ENCODE measurements at regions not wholly inside any gene's neighbourhood (a gene's known extent, or its start where the extent isn't known, plus 50 kb on each side); places are given as distances from the start of the nearest gene placed in this dataset.

- no peak for TF ChIP-seq CTCF (IDR thresholded peaks at IDR 0.05; ENCODE audit: insufficient read depth, low read length, poor library complexity, severe bottlenecking)
- no peak for DNase-seq (ENCODE audit: extremely low read depth, insufficient read length)
- Histone ChIP-seq H3K36me3 (ENCODE audit: control insufficient read depth, insufficient read depth, low read length) (no peaks in the 10 kb centered on the region), H3K4me3 (replicated peaks; ENCODE audit: low read depth, low read length) (no peak overlapping the region), H3K27me3 (replicated peaks; ENCODE audit: control insufficient read depth, insufficient read depth, low read length) (no peaks in the 10 kb centered on the region)
Measured at GRCh38 chr13:64900039-64900438, 2330.1 kb downstream of the PCDH9 start.

- no peaks in the 10 kb centered on the region for H3K36me3 ChIP-seq (ENCODE audit: control insufficient read depth, insufficient read depth, low read length)
- H3K4me3 ChIP-seq (replicated peaks; ENCODE audit: low read depth, low read length) = no peak overlapping the region
- H3K27me3 ChIP-seq (replicated peaks; ENCODE audit: control insufficient read depth, insufficient read depth, low read length) = no peaks in the 10 kb centered on the region
- TF ChIP-seq CTCF (IDR thresholded peaks at IDR 0.05; ENCODE audit: insufficient read depth, low read length, poor library complexity, severe bottlenecking) = no peak
- DNase-seq (ENCODE audit: extremely low read depth, insufficient read length) = no peak
Measured at GRCh38 chr13:64884976-64885375, 2345.2 kb downstream of the PCDH9 start.

GRCh38 chr13:64877176-64877575 lies 2353.0 kb downstream of the PCDH9 start:
- no peak for TF ChIP-seq CTCF (IDR thresholded peaks at IDR 0.05; ENCODE audit: insufficient read depth, low read length, poor library complexity, severe bottlenecking)
- no peak overlapping the region for H3K4me3 ChIP-seq (replicated peaks; ENCODE audit: low read depth, low read length)
- H3K36me3 ChIP-seq (ENCODE audit: control insufficient read depth, insufficient read depth, low read length) = no peaks in the 10 kb centered on the region
- no peak for DNase-seq (ENCODE audit: extremely low read depth, insufficient read length)
- H3K27me3 ChIP-seq (replicated peaks; ENCODE audit: control insufficient read depth, insufficient read depth, low read length) = no peaks in the 10 kb centered on the region

- DNase-seq (ENCODE audit: extremely low read depth, insufficient read length) = no peak
- H3K27me3 ChIP-seq (replicated peaks; ENCODE audit: control insufficient read depth, insufficient read depth, low read length) = no peaks in the 10 kb centered on the region
- H3K4me3 ChIP-seq (replicated peaks; ENCODE audit: low read depth, low read length) = no peak overlapping the region
- TF ChIP-seq CTCF (IDR thresholded peaks at IDR 0.05; ENCODE audit: insufficient read depth, low read length, poor library complexity, severe bottlenecking) = no peak
- H3K36me3 ChIP-seq (ENCODE audit: control insufficient read depth, insufficient read depth, low read length) = no peaks in the 10 kb centered on the region
Measured at GRCh38 chr13:64871742-64872141, 2358.4 kb downstream of the PCDH9 start.

GRCh38 chr13:64869539-64869938 lies 2360.6 kb downstream of the PCDH9 start:
- Histone ChIP-seq H3K27me3 (replicated peaks; ENCODE audit: control insufficient read depth, insufficient read depth, low read length) (no peaks in the 10 kb centered on the region), H3K4me3 (replicated peaks; ENCODE audit: low read depth, low read length) (no peak overlapping the region), H3K36me3 (ENCODE audit: control insufficient read depth, insufficient read depth, low read length) (no peaks in the 10 kb centered on the region)
- TF ChIP-seq CTCF (IDR thresholded peaks at IDR 0.05; ENCODE audit: insufficient read depth, low read length, poor library complexity, severe bottlenecking) = no peak
- no peak for DNase-seq (ENCODE audit: extremely low read depth, insufficient read length)

GRCh38 chr13:64867856-64868255 lies 2362.3 kb downstream of the PCDH9 start:
- DNase-seq (ENCODE audit: extremely low read depth, insufficient read length) = no peak
- Histone ChIP-seq H3K36me3 (ENCODE audit: control insufficient read depth, insufficient read depth, low read length) (no peaks in the 10 kb centered on the region), H3K27me3 (replicated peaks; ENCODE audit: control insufficient read depth, insufficient read depth, low read length) (no peaks in the 10 kb centered on the region), H3K4me3 (replicated peaks; ENCODE audit: low read depth, low read length) (no peak overlapping the region)
- no peak for TF ChIP-seq CTCF (IDR thresholded peaks at IDR 0.05; ENCODE audit: insufficient read depth, low read length, poor library complexity, severe bottlenecking)
